GM18951 (cell line): ENCODE measurements at regions not wholly inside any gene's neighbourhood (a gene's known extent, or its start where the extent isn't known, plus 50 kb on each side); places are given as distances from the start of the nearest gene placed in this dataset.

ENCODE experiments used
- POLR2A ChIP-seq: IDR thresholded peaks from 4 replicates; pipeline ENCODE4 v1.6.1; 2011; ENCODE audit warnings: mild to moderate bottlenecking; ENCODE audit not compliant: insufficient read length, insufficient read depth; ENCODE audit errors: extremely low read depth
- in situ Hi-C: fragments of 300-500 bp; cut with MboI; formaldehyde crosslinking; loops from one replicate; pipeline ENCODE4 v1.12.0; 2022; ENCODE audit warnings: low sequenced_read_pairs, mixed read lengths, inconsistent platforms; ENCODE audit not compliant: unreplicated experiment

- no peak for TF ChIP-seq POLR2A
- in situ Hi-C loops: no loop called here
Observed at GRCh38 chr1:13878021-13878420, 178.0 kb downstream of the PRDM2 start.

- in situ Hi-C loops: no loop called here
- no peak for TF ChIP-seq POLR2A
Observed at GRCh38 chr1:13878451-13878850, 178.5 kb downstream of the PRDM2 start.

DNA sequence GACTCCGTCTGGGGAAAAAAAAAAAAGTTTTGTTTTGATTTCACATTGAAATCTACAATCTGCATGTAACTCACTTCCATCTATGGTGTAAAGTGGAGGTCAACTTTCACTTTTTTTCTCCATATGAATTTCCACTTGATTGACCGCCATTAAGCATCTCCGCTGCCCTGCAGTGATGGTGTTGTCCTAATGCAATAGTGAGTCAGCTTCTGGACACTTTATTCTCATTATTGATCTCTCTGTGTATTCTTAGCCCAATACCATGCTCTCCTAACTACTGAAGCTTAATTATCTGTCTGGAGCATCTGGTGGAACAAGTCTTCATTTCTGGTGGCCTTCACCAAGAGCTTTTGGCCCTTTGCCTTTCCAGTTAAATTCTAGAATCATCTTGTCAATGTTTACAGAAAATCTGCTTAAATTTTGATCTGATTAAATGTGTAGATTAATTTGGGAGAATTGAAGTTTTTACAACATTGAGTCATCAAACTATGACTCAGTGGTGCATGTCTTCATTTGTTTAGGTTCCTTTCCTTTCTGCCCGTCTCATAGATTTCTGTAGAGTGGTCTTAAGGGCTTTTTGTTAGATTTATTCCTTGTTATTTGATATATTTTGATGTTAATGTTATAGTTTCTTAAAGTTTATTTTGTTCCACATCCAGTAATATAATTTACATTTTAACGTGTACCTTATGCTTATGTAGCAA lies 181.5 kb downstream of the PRDM2 start:
- in situ Hi-C loops: no loop called here
- no peak for TF ChIP-seq POLR2A

DNA sequence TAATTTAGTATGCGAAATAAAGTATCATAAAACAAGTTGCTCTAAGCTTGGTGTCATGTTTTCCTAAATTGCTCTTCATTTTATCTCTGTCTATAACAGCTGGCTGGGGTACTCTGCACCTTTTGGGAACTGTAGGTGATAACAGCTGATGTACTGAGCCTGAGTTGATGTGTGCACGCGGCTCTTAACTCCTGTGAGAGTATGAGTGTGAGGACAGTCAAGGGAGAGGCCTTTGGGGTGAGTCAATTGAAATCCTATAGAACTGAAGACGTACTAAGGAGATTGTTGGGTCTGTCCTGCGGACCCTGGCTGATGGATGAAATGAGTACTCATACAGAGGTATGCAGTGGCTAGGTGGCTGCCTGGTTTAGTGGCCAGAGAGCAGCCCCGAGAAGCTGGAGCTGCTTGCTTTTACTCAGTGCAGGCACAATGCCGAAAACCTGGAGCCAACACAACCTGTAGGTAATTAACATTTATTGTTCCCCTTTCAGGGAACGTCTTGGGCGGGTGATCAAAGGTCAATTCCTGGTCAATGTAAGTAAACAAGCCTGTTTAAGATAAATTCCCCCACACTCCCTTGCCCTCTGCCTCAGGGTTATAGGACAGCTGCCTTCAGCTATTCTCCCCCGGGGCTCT lies 188.5 kb downstream of the PRDM2 start:
- no peak for TF ChIP-seq POLR2A
- in situ Hi-C loops: no loop called here

DNA sequence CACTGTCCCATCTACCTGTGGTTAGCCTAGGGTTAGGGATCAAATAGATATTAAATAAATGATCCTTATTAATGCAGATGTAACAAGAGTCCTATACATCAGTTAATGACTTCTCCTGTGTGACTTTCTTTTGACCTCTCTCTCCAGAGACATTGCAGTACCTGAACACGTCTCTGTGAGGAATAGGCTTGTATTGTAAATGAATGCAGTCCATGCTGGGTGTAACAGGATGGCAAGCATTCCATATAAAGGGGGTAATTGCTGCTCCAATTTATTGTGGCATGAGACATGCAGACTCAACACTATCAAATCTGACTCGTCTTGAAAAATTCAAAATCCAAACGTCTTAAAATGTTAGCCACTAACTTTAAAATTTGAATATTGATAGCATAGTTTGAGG lies 189.5 kb downstream of the PRDM2 start:
- in situ Hi-C loops: no loop called here

DNA sequence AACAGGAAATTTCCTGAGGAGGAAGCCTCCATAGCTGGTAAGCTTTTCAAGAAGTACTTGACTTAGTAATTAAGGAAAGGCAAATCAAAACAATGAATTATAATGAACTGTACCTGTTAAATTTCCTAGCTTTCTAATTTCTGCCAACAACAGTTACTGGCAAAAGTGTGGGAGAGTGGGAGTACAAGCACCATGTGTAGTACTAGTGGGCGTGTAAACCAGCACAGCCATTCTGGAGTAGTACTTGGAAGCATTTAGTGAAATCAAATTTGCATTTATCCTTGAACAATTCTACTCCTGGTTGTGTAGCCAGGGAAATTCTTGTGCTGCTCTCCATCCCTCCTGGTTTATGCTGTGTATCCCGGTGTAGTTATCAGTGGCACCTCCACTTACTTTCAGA lies 190.8 kb downstream of the PRDM2 start:
- in situ Hi-C loops: no loop called here
- TF ChIP-seq POLR2A: no peak

More for the DNA sequence above, 189.5 kb downstream of the PRDM2 start:
- no peak for TF ChIP-seq POLR2A

GRCh38 chr1:13892198-13892597 lies 192.2 kb downstream of the PRDM2 start:
- TF ChIP-seq POLR2A: no peak
- in situ Hi-C loops: no loop called here

- TF ChIP-seq POLR2A: no peak
- in situ Hi-C loops: no loop called here
Observed at GRCh38 chr1:13892671-13893325, 192.8 kb downstream of the PRDM2 start.

GRCh38 chr1:13893409-13893821 lies 193.4 kb downstream of the PRDM2 start:
- TF ChIP-seq POLR2A: no peak
- in situ Hi-C loops: no loop called here

GRCh38 chr1:13896932-13897331 lies 196.9 kb downstream of the PRDM2 start:
- no peak for TF ChIP-seq POLR2A
- in situ Hi-C loops: no loop called here

- no peak for TF ChIP-seq POLR2A
- in situ Hi-C loops: no loop called here
Observed at GRCh38 chr1:13898406-13898805, 198.4 kb downstream of the PRDM2 start.

DNA sequence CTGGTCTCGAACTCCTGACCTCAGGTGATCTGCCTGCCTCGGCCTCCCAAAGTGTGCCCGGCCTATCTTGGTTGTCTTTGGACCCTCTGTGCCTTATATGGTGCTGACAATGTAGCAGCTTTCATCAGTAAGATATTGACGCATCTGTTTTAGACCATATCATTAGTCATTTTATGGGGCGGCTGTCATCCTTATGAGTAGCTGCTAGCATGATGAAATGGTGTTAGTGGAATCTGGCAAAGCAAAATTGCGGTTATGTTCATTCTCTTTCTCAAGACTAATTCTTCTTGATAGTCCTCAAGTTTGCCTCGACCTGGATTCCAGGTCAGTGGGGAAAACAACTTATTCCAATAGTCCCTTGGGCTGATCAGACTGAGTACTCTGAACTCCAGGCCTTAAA lies 199.9 kb downstream of the PRDM2 start:
- no peak for TF ChIP-seq POLR2A
- in situ Hi-C loops: no loop called here

GRCh38 chr1:13900583-13900982 lies 200.6 kb downstream of the PRDM2 start:
- in situ Hi-C loops: no loop called here
- no peak for TF ChIP-seq POLR2A

DNA sequence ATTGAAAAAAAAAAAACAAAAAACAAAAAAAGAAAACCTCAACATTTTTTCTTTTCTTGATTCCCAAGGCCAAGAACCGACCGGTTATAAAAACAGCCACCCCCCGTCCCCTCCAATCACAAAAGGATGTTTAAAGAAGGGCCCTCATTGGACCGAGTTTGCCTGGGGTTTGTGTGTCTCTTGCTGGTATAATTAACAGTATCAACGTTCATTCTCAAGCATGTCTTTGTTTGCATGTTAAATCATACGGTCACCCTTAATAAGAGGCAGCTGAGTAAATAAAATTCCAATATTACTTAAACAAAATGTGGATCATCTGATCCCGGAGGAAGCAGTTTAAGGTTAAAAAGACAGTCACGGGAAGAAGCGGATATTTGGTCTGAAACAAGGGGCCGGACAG lies 201.1 kb downstream of the PRDM2 start:
- in situ Hi-C loops: no loop called here
- TF ChIP-seq POLR2A: no peak

- in situ Hi-C loops: no loop called here
- TF ChIP-seq POLR2A: no peak
Observed at GRCh38 chr1:13901597-13901996, 201.6 kb downstream of the PRDM2 start.
